IMR-90 (cell line): ENCODE measurements at regions not wholly inside any gene's neighbourhood (a gene's known extent, or its start where the extent isn't known, plus 50 kb on each side); places are given as distances from the start of the nearest gene placed in this dataset.

Experiments
- ATAC-seq: fragments of 200-7000 bp; cut with Tn5 transposase; 2 replicates; pipeline ENCODE4 v1.9.1; 2020; ENCODE audit warnings: low read depth, mild to moderate bottlenecking, moderate library complexity
- BruUV-seq: library from RNA; stranded (reverse); fragments of 400-500 nt; replicated peaks from 2 replicates; lab custom pipeline; 2021; lab: Mats Ljungman, UMichigan
- CTCF ChIA-PET: fragments of 300-600 bp; formaldehyde crosslinking; extraction: SDS; loops from one replicate; lab custom pipeline; 2021; ENCODE audit warnings: antibody characterized with exemption; lab: Yijun Ruan, JAX
- POLR2A ChIA-PET: fragments of 300-600 bp; sonication (Branson Sonifier 250); formaldehyde crosslinking; loops from one replicate; lab custom pipeline; 2022; ENCODE audit warnings: antibody characterized with exemption; ENCODE audit not compliant: unreplicated experiment; lab: Charles Lee
- DNase-seq: peaks from one replicate; pipeline ENCODE4 v3.0.0; 2013
- H2AFZ ChIP-seq: replicated peaks from 2 replicates; pipeline ENCODE3; 2013; ENCODE audit warnings: low read length, mild to moderate bottlenecking; ENCODE audit not compliant: poor library complexity
- H2AK5ac ChIP-seq: 2 replicates; pipeline ENCODE4 v1.6.1; 2013; ENCODE audit warnings: low read depth, low read length, inconsistent platforms
- H2AK9ac ChIP-seq: replicated peaks from 2 replicates; pipeline ENCODE3; 2013; ENCODE audit warnings: mild to moderate bottlenecking, low read depth, low read length, moderate library complexity; ENCODE audit not compliant: poor library complexity
- H2BK120ac ChIP-seq: 2 replicates; pipeline ENCODE4 v1.6.1; 2013; ENCODE audit warnings: low read depth, low read length, inconsistent platforms
- H2BK15ac ChIP-seq: 3 replicates; pipeline ENCODE4 v1.6.1; 2013; ENCODE audit warnings: low read depth, low read length, inconsistent platforms
- H2BK20ac ChIP-seq: 2 replicates; pipeline ENCODE4 v1.6.1; 2013; ENCODE audit warnings: low read depth, mild to moderate bottlenecking, inconsistent platforms, low read length, moderate library complexity
- H2BK5ac ChIP-seq: 2 replicates; pipeline ENCODE4 v1.6.1; 2013; ENCODE audit warnings: mild to moderate bottlenecking, low read depth, low read length, inconsistent platforms; ENCODE audit not compliant: poor library complexity, severe bottlenecking
- H3K14ac ChIP-seq: replicated peaks from 2 replicates; pipeline ENCODE4 v1.6.1; 2013; ENCODE audit warnings: low read depth, low read length, inconsistent platforms
- H3K18ac ChIP-seq: 2 replicates; pipeline ENCODE4 v1.6.1; 2013; ENCODE audit warnings: low read depth, low read length, control low read depth
- H3K23ac ChIP-seq: 2 replicates; pipeline ENCODE4 v1.6.1; 2013; ENCODE audit warnings: low read depth, low read length, inconsistent platforms
- H3K27ac ChIP-seq: 2 replicates; pipeline ENCODE4 v1.5.1; 2013; ENCODE audit warnings: mild to moderate bottlenecking, control low read depth, low read length; ENCODE audit not compliant: insufficient read depth
- H3K27me3 ChIP-seq: 2 replicates; pipeline ENCODE4 v1.6.1; 2013; ENCODE audit warnings: low read length; ENCODE audit not compliant: control insufficient read depth, insufficient read depth
- H3K36me3 ChIP-seq: 2 replicates; pipeline ENCODE4 v1.6.1; 2013; ENCODE audit warnings: low read length, mixed read lengths; ENCODE audit not compliant: control insufficient read depth, insufficient read depth
- H3K4ac ChIP-seq: 2 replicates; pipeline ENCODE4 v1.6.1; 2013; ENCODE audit warnings: low read depth, low read length, inconsistent platforms
- H3K4me1 ChIP-seq: 2 replicates; pipeline ENCODE4 v1.6.1; 2013; ENCODE audit warnings: low read length, mixed read lengths; ENCODE audit not compliant: control insufficient read depth, insufficient read depth
- H3K4me2 ChIP-seq: 2 replicates; pipeline ENCODE4 v1.6.1; 2013; ENCODE audit warnings: low read depth, mild to moderate bottlenecking, control low read depth, low read length, moderate library complexity
- H3K4me3 ChIP-seq: 2 replicates; pipeline ENCODE4 v1.5.1; 2013; ENCODE audit warnings: low read depth, mild to moderate bottlenecking, control low read depth, low read length, moderate library complexity; ENCODE audit not compliant: insufficient read depth
- H3K56ac ChIP-seq: 2 replicates; pipeline ENCODE4 v1.6.1; 2013; ENCODE audit warnings: low read length, inconsistent platforms; ENCODE audit not compliant: insufficient read depth; ENCODE audit errors: extremely low read depth
- H3K79me1 ChIP-seq, 2 experiments: 2 replicates each; pipeline ENCODE4 v1.6.1; 2013; ENCODE audit warnings: low read length in 2 of 2, inconsistent platforms in 1 of 2, low read depth in 1 of 2
- H3K9ac ChIP-seq: 2 replicates; pipeline ENCODE4 v1.6.1; 2013; ENCODE audit warnings: low read depth, low read length, control low read depth
- H3K9me1 ChIP-seq: 2 replicates; pipeline ENCODE4 v1.6.1; 2013; ENCODE audit warnings: low read length, inconsistent platforms; ENCODE audit not compliant: insufficient read depth
- H3K9me3 ChIP-seq: 2 replicates; pipeline ENCODE4 v1.6.1; 2013; ENCODE audit warnings: low read length; ENCODE audit not compliant: control insufficient read depth, insufficient read depth
- H4K20me1 ChIP-seq: 2 replicates; pipeline ENCODE4 v1.6.1; 2013; ENCODE audit warnings: low read length, inconsistent platforms; ENCODE audit not compliant: insufficient read depth
- H4K5ac ChIP-seq: 2 replicates; pipeline ENCODE4 v1.6.1; 2013; ENCODE audit warnings: mild to moderate bottlenecking, low read depth, low read length, control low read depth
- H4K8ac ChIP-seq, 2 experiments: 2 replicates each; pipeline ENCODE4 v1.6.1; 2013; ENCODE audit warnings: low read depth in 2 of 2, low read length in 2 of 2, control low read depth in 1 of 2, inconsistent platforms in 1 of 2
- H4K91ac ChIP-seq: 2 replicates; pipeline ENCODE4 v1.6.1; 2013; ENCODE audit warnings: low read depth, low read length, inconsistent platforms; ENCODE audit not compliant: insufficient read depth
- BHLHE40 ChIP-seq: fragments of 150-350 bp; IDR thresholded peaks from 2 replicates; pipeline ENCODE4 v1.6.1; 2016; ENCODE audit warnings: mild to moderate bottlenecking, low read depth, low read length
- WGBS, 2 experiments: methylation state at CpG; one replicate each; pipeline versions ENCODE4 v1.1.5 to v1.1.7; 2013; ENCODE audit warnings: missing lambda C conversion rate in 2 of 2; ENCODE audit not compliant: insufficient read length in 1 of 2; ENCODE audit errors: extremely low coverage in 2 of 2; 5-methylcytosine and 5-hydroxymethylcytosine counted together
- dilution Hi-C: fragments of 300-500 bp; cut with HindIII; formaldehyde crosslinking; loops from one replicate; pipeline ENCODE4 v1.14.3; 2018; ENCODE audit warnings: low sequenced_read_pairs; ENCODE audit not compliant: unreplicated experiment
- in situ Hi-C: fragments of 300-500 bp; cut with MboI; formaldehyde crosslinking; loops from 3 replicates; pipeline ENCODE4 v1.14.3; 2019; ENCODE audit warnings: low sequenced_read_pairs, inconsistent platforms, mixed read lengths
- intact Hi-C: fragments of 100-400 bp; cut with micrococcal nuclease; formaldehyde crosslinking; loops from 2 replicates; pipeline ENCODE4 v1.10.0; 2022

GRCh38 chr1:194114288-194114687, 927.9 kb upstream of the B3GALT2 start:
- DNase-seq (no peak), ATAC-seq (no peak)
- H3K36me3 ChIP-seq = no peaks in the 10 kb centered on the region
- no peak overlapping the region for H2BK15ac ChIP-seq
- no peak overlapping the region for H4K8ac ChIP-seq
- TF ChIP-seq BHLHE40 = no peak
- H3K4me1 ChIP-seq = no peaks in the 10 kb centered on the region
- H3K4me3 ChIP-seq = no peak overlapping the region
- H3K79me1 ChIP-seq = no peaks in the 10 kb centered on the region
- H2BK120ac ChIP-seq = no peak overlapping the region
- no peak overlapping the region for H3K4me2 ChIP-seq
- H2AFZ ChIP-seq = peak overlapping the region; percentile 1
- H3K23ac ChIP-seq = no peak overlapping the region
- H3K9ac ChIP-seq = no peak overlapping the region
- H3K14ac ChIP-seq = no peak overlapping the region
- H3K9me1 ChIP-seq = no peaks in the 10 kb centered on the region
- in situ Hi-C loops = no loop called here
- H2BK5ac ChIP-seq = no peak overlapping the region
- no peak overlapping the region for H4K5ac ChIP-seq
- no peak overlapping the region for H3K4ac ChIP-seq
- ChIA-PET POLR2A (no interaction called here), CTCF (interaction anchor here (0.7 kb wide), 1 partner anchor 12 kb away, joined by 3 read pairs; no protein-coding TSS in a partner anchor)
- no peak overlapping the region for H2BK20ac ChIP-seq
- BruUV-seq = no TSS peak
- no peaks in the 10 kb centered on the region for H4K20me1 ChIP-seq
- dilution Hi-C loops = no loop called here
- no peak overlapping the region for H4K91ac ChIP-seq
- H2AK9ac ChIP-seq = no peak overlapping the region
- no peak overlapping the region for H3K18ac ChIP-seq
- H2AK5ac ChIP-seq = no peak overlapping the region
- intact Hi-C loops = no loop called here
- H3K9me3 ChIP-seq = no peaks in the 10 kb centered on the region
- H3K27ac ChIP-seq = no peak overlapping the region
- H3K27me3 ChIP-seq = no peaks in the 10 kb centered on the region
- 60% methylated on average over 1 of the region's 3 CpGs; no CpG with 5 or more reads in 1 of the 2 experiments for WGBS, 2 experiments
- no peak overlapping the region for H3K56ac ChIP-seq
